Esophagus squamous epithelium (tissue), 5 donors: ENCODE measurements at regions not wholly inside any gene's neighbourhood (a gene's known extent, or its start where the extent isn't known, plus 50 kb on each side); places are given as distances from the start of the nearest gene placed in this dataset.

Source experiments
- DNase-seq: peaks from one replicate; lab custom pipeline; 2025; lab: John Stamatoyannopoulos, UW
- H3K27ac ChIP-seq, 4 donors: fragments of 200-600 bp; sonication (generic); one replicate each; pipeline ENCODE4 v1.5.1; 2016 to 2019; ENCODE audit warnings: mild to moderate bottlenecking in 1 of 4
- H3K27me3 ChIP-seq, 4 donors: fragments of 200-600 bp; sonication (generic); 1 replicate in 3 of 4; 2 replicates in 1 of 4; pipeline versions ENCODE4 v1.5.1 to v1.6.0; 2017 to 2021; ENCODE audit warnings: antibody characterized with exemption in 1 of 4
- H3K36me3 ChIP-seq, 3 donors: fragments of 200-600 bp; sonication (generic); one replicate each; pipeline ENCODE4 v1.5.1; 2016 to 2019
- H3K4me1 ChIP-seq, 3 donors: fragments of 200-600 bp; sonication (generic); one replicate each; pipeline ENCODE4 v1.5.1; 2017 to 2019
- H3K4me3 ChIP-seq, 4 donors: fragments of 200-600 bp; sonication (generic); 1 replicate in 3 of 4; 2 replicates in 1 of 4; pipeline ENCODE4 v1.5.1; 2016 to 2019; ENCODE audit warnings: mild to moderate bottlenecking in 2 of 4, moderate library complexity in 1 of 4
- H3K9me3 ChIP-seq, 3 donors: fragments of 200-600 bp; sonication (generic); one replicate each; pipeline ENCODE4 v1.5.1; 2016 to 2019
- CTCF ChIP-seq, 6 experiments: fragments of 450-650 bp in 4 of 6; fragments of 200-600 bp in 2 of 6; sonication (generic) in 2 of 6; IDR thresholded peaks; one replicate each; pipeline ENCODE4 v1.5.1; 2016 to 2019; ENCODE audit warnings: antibody characterized with exemption in 6 of 6, mild to moderate bottlenecking in 4 of 6, moderate library complexity in 4 of 6
- POLR2A ChIP-seq, 4 donors: fragments of 450-650 bp; IDR thresholded peaks; one replicate each; pipeline ENCODE4 v1.6.1; 2017; ENCODE audit warnings: antibody characterized with exemption in 4 of 4, mild to moderate bottlenecking in 4 of 4, moderate library complexity in 3 of 4
- WGBS, 2 donors: methylation state at CpG; one replicate each; pipeline ENCODE4 v1.1.5; 2018; 5-methylcytosine and 5-hydroxymethylcytosine counted together
- intact Hi-C: fragments of 100-400 bp; cut with DNase I; formaldehyde crosslinking; loops from one replicate; pipeline ENCODE4 v1.15.0; 2022
- donor health status: DM: yes; HTN: yes; CAD: no.

GRCh38 chr10:118442032-118442431 lies 99.9 kb upstream of the FAM204A start:
- intact Hi-C loops = no loop called here
- Histone ChIP-seq H3K4me3 (no peak overlapping the region), H3K4me1 (no peaks in the 10 kb centered on the region), H3K36me3 (no peaks in the 10 kb centered on the region), H3K27ac (no peak overlapping the region), H3K9me3 (no peaks in the 10 kb centered on the region), H3K27me3 (peaks cover 0 to 41% (median 0%) of the 10 kb centered on the region in 4 donors)
- DNase-seq = no peak
- 57 to 65% methylated on average over 3 of the region's 3 CpGs for WGBS, 2 donors
- no peak for TF ChIP-seq CTCF (IDR thresholded peaks at IDR 0.05)
- TF ChIP-seq POLR2A (IDR thresholded peaks at IDR 0.05) = no peak

GRCh38 chr10:118439824-118440223 lies 97.7 kb upstream of the FAM204A start:
- Histone ChIP-seq H3K27ac (no peak overlapping the region), H3K4me1 (no peaks in the 10 kb centered on the region), H3K36me3 (no peaks in the 10 kb centered on the region), H3K27me3 (peaks cover 0 to 41% (median 0%) of the 10 kb centered on the region in 4 donors), H3K4me3 (no peak overlapping the region), H3K9me3 (no peaks in the 10 kb centered on the region)
- no peak for DNase-seq
- TF ChIP-seq CTCF (IDR thresholded peaks at IDR 0.05) (no peak), POLR2A (IDR thresholded peaks at IDR 0.05) (no peak)
- intact Hi-C loops = no loop called here
- 69 to 71% methylated on average over 3 of the region's 3 CpGs for WGBS, 2 donors

- intact Hi-C loops = no loop called here
- Histone ChIP-seq H3K4me3 (no peak overlapping the region), H3K4me1 (no peaks in the 10 kb centered on the region), H3K27ac (no peak overlapping the region), H3K36me3 (no peaks in the 10 kb centered on the region), H3K9me3 (no peaks in the 10 kb centered on the region), H3K27me3 (peaks cover 0 to 33% (median 0%) of the 10 kb centered on the region in 4 donors)
- 73 to 75% methylated on average over 1 of the region's 1 CpG for WGBS, 2 donors
- TF ChIP-seq POLR2A (IDR thresholded peaks at IDR 0.05) = no peak
- TF ChIP-seq CTCF (IDR thresholded peaks at IDR 0.05) = no peak
- no peak for DNase-seq
Measured at GRCh38 chr10:118436742-118437141, 94.6 kb upstream of the FAM204A start.

- peaks cover 0 to 4% (median 0%) of the 10 kb centered on the region in 4 donors for H3K27me3 ChIP-seq
- H3K4me1 ChIP-seq = no peaks in the 10 kb centered on the region
- no peaks in the 10 kb centered on the region for H3K9me3 ChIP-seq
- no peaks in the 10 kb centered on the region for H3K36me3 ChIP-seq
- no peak for DNase-seq
- WGBS, 2 donors = 73 to 87% methylated on average over 6 of the region's 6 CpGs
- no peak overlapping the region for H3K4me3 ChIP-seq
- intact Hi-C loops = no loop called here
- H3K27ac ChIP-seq = no peak overlapping the region
- TF ChIP-seq CTCF (IDR thresholded peaks at IDR 0.05) (no peak), POLR2A (IDR thresholded peaks at IDR 0.05) (no peak)
Measured at GRCh38 chr10:118430190-118430589, 88.1 kb upstream of the FAM204A start.

- DNase-seq = no peak
- TF ChIP-seq CTCF (IDR thresholded peaks at IDR 0.05) (peak in 5 of 6 experiments; percentile 29 to 82 (median 72)), POLR2A (IDR thresholded peaks at IDR 0.05) (no peak)
- 15 to 20% methylated on average over 14 to 15 of the region's 15 CpGs for WGBS, 2 donors
- Histone ChIP-seq H3K36me3 (no peaks in the 10 kb centered on the region), H3K4me3 (no peak overlapping the region), H3K27me3 (peaks cover 0 to 10% (median 0%) of the 10 kb centered on the region in 4 donors), H3K27ac (no peak overlapping the region), H3K4me1 (no peaks in the 10 kb centered on the region), H3K9me3 (no peaks in the 10 kb centered on the region)
- intact Hi-C loops = no loop called here
Measured at GRCh38 chr10:118423800-118424442, 81.8 kb upstream of the FAM204A start.
